GF-D8 (cell line): ENCODE measurements at regions not wholly inside any gene's neighbourhood (a gene's known extent, or its start where the extent isn't known, plus 50 kb on each side); places are given as distances from the start of the nearest gene placed in this dataset.
"Not testable (repeated sequence)": the region's sequence is repeated elsewhere in the genome, so short reads cannot be mapped to it uniquely, and the experiment has no call there.

Source experiments
- DNase-seq: peaks from one replicate; lab custom pipeline; 2025; lab: John Stamatoyannopoulos, UW

DNA sequence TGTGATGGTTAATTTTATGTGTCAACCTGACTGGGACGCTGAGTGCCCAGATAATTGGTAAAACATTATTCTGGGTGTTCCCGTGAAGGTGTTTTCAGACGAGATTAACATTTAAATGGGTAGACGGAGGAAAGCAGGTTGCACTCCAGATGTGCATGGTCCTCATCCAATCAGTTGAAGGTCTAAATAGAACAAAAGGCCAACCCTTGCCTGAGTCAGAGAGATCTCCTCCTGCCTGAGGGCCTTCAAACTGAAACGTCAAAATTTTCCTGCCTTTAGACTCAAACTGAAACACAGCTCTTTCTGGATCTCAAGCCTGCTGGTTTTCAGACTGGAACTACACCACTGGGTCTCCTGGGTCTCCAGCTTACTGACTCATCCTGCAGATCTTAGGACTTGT, 73.5 kb downstream of the NPIPA8 start:
- DNase-seq: not testable (repeated sequence)

DNA sequence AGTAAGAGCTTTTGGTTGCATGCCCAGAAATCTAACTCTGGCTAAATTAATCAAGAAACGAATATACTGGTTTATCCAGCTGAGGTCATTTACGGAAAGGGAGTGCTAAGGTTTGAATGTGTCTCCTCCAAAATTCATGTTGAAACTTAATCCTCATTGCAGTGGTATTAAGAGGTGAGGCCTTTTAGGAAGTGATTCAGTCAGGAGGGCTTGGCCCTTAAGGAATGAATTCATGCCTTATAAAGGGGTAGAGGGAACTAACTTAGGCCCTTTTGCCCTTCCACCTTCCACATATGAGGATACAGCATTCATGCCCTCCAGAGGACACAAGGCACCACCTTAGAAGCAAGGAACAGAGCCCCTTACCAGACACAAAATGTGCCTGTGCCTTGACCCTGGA, 74.7 kb downstream of the NPIPA8 start:
- DNase-seq: not testable (repeated sequence)

DNA sequence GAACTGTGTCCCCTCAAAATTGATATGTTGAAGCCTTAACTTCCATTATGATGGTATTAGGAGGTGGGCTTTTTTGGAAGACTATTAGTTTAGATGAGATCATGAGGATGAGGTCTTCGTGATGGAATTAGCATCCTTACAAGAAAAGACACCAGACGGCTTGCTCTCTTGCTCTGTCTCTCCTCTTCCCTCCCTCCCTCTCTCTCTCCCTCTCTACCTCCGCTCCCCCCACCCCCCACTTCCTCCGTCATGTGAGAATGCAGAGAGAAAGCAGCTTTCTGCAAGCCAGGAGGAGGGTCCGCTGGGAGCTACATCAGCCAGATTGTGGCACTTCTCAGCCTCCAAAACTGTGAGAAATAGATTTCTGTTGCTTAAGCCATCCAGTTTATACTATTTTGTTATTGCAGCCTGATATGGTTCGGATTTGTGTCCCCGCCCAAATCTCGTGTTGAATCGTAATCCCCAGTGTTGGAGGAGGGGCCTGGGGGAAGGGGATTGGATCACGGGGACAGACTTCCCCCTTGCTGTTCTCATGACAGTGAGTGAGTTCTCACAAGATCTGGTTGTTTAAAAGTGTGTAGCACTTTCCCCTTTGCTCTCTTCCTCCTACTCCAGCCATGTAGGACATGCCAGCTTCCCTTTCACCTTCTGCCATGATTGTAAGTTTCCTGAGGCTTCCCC, 76.9 kb downstream of the NPIPA8 start:
- DNase-seq: not testable (repeated sequence)

- DNase-seq: not testable (repeated sequence)
Measured at GRCh38 chr16:18252943-18253342, 83.6 kb downstream of the NPIPA8 start.

DNA sequence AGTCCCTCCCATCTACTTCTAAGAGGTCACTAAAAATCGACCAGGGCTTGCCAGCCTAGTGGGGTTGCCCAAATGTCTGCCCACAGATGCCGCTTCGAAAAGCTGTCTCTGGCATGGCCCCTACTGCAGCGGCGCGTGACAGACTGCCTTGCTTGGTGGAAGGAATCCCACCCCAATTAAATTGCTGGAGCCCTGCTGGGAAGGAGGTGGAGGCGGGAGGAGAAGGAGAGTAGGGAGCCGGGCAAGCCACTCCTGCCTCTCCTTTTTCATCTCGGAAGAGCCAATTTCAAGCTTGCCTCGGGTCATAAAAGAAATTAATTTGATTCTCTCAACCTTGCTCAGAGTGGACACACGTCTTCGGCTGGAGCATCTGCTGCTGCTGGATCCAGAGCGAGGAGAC, 106.0 kb downstream of the NPIPA8 start:
- not testable (repeated sequence) for DNase-seq

DNA sequence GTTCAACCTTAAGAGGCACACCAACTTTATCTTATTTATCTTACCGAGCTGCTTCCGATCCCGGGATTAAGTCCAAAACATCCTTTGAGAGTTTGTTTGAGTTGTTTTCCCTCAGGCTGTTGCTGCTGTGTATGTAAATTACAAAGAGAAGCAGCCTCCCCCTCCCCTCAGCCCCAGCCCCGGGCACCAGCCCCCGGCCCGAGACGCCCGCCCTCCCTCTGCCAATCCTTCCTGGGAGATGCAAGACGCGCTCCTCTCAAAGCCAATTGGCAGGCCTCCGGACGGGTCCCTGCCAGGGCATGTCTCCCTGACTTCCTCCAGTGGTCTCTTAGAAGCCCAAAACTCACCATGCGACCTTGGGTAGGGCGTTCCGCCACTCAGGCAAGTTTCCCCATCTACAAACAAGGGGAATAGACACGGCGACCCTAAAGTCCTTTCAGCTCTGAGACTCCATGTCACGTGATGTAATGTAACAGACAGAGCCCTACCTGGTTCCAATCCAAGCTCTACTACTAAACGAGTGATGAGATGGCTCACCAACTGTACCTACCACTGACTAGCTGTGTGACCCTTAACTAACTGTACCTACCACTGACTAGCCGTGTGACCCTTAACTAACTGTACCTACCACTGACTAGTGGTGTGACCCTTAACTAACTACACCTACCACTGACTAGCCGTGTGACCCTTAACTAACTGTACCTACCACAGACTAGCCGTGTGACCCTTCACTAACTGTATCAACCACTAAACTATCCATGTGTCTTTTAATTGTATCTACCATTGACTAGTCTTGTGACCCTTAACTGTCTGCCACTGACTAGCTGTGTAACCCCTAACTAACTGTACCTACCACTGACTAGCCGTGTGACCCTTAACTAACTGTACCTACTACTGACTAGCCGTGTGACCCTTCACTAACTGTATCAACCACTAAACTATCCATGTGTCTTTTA, 114.2 kb downstream of the NPIPA8 start:
- DNase-seq: not testable (repeated sequence)

- DNase-seq: not testable (repeated sequence)
Measured at GRCh38 chr16:18217741-18218140, 118.8 kb downstream of the NPIPA8 start.

GRCh38 chr16:18216814-18217213, 119.7 kb downstream of the NPIPA8 start:
- not testable (repeated sequence) for DNase-seq

DNA sequence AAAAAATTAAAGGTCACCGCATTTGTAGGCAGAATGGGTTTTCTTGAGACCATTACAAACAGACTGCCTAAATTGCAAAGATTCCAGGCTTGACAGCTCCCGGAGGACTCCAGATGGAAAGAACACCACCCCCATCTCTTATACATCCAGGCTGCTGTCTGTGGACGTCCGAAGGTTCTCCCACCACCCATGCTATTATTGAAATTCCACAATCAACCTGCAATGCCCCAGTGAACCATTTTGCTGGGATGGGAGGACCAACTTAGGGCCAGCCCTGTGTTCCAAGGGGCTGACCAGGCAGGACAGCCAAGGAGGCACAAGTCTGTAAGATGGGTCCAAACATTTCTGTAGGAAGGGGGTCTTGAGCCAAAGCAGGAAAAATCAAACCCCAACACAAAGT, 122.7 kb downstream of the NPIPA8 start:
- DNase-seq: not testable (repeated sequence)

DNA sequence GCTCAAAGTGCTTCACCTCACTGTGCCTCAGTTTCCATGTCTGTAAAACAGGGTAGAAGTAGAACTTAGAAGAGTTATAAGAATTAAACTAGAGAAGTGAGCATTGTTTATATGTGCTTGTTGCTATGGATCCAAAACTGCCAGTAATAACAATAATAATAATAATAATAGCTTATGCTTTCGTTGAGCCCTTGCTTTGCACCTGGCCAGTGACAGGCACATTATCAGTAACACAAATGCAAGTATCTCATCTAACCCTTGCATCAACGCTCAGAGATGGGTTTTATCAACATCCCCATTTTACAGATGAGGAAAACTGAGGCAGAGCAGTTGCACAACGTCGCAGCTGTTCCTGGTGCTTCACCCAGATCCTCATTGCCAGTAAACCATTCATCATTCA, 125.0 kb downstream of the NPIPA8 start:
- DNase-seq: not testable (repeated sequence)

GRCh38 chr16:18204786-18205185, 131.8 kb downstream of the NPIPA8 start:
- DNase-seq: not testable (repeated sequence)

DNA sequence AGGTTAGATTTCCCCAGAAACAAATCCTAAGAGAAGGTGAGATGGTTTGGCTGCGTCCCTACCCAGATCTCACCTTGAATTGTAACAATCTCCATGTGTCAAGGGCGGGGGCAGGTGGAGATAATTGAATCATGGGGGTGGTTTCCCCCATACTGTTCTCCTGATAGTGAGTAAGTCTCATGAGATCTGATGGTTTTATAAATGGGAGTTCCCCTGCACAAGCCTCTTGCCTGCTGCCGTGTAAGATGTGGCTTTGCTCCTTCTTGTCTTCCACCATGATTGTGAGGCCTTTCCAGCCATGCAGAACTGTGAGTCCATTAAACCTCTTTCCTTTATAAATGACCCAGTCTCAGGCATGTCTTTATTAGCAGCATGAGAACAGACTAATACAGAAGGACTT, 132.2 kb downstream of the NPIPA8 start:
- not testable (repeated sequence) for DNase-seq

DNA sequence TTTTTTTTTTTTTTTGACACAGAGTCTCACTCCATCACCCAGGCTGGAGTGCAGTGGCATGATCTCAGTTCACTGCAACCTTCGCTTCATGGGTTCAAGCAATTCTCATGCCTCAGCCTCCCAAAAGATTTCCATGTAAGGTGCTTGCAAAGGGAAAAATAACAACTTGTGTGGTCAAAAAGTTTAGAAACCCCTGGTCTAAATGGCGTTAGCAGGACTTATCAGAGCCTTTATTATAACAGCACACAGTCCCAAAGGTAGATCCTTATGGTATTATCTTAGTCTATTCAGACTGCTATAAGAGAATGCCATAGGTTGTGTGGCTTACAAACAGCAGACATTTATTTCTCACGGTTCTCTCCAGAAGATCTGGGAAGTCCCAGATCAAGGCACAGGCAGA, 135.0 kb downstream of the NPIPA8 start:
- not testable (repeated sequence) for DNase-seq

GRCh38 chr16:18192389-18192788, 144.1 kb downstream of the NPIPA8 start:
- not testable (repeated sequence) for DNase-seq

DNA sequence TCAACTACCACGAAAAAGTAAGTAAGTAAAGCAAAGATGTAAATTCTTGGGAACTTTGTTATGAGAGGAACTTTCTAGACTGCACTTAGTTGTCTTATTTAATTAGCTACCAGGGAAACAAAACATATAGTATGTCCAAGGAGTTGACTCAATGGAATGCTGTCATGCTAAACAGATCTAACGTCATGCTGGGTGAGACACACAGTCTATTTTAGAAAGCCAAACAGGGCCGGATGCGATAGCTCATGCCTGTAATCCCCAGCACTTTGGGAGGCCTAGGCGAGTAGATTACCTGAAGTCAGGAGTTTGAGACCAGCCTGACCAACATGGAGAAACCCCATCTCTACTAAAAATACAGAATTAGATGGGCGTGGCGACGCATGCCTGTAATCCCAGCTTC, 146.4 kb downstream of the NPIPA8 start:
- not testable (repeated sequence) for DNase-seq

DNA sequence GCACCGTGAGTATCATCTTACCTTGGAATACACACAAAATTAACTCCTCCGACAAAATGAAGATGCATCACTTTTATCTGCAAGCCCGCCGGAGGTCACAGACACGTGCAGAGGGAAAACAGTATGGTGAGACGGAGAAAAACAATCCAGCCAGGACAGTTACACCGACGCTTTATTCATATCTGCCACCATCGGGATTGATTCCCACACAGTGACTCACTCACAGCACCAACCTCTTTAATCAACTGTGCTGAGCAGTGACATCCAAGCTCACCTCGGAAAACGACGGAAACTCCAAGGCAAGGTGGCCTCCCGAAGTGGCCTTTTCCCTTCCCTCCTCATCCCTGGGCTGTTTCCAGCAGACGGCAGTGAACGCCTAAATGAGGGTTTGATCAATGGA, 151.8 kb downstream of the NPIPA8 start:
- DNase-seq: not testable (repeated sequence)

GRCh38 chr16:18181028-18181427, 155.5 kb downstream of the NPIPA8 start:
- DNase-seq: not testable (repeated sequence)

- DNase-seq: not testable (repeated sequence)
Measured at GRCh38 chr16:18173945-18174497, 162.5 kb downstream of the NPIPA8 start.

DNA sequence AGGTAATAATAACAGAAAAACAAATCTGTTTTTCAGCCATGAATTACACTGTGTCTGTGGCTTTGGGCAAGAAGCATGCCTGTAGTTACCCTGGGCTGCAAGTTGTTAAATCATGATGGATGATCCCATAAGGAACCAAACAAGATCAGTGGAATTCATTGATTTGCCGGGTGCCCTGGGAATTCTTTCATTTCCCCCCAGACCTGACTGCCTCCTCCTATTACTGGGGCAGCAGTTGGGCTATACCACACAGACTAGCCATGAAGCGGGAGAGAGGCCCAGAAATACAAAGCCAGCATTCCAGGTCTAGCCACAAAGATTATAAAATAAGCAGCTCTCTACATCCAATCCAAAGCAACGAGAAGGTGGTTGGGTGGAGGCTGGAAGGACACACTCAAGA, 174.2 kb downstream of the NPIPA8 start:
- DNase-seq: not testable (repeated sequence)

DNA sequence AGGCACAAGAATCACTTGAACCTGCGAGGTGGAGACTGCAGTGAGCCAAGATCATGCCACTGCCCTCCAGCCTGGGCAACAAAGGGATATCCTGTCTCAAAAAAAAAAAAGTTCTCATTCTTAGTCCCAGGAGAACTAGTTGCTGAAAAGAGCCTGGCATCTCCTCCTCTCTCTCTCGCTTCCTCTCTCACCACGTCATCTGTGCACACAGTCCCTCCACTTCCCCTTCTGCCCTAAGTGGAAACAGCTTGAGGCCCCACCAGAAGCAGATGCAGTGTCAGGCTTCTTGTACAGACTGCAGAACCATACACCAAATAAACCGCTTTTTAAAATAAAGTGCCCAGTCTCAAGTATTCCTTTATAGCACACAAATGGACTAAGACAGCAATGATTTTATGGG, 175.3 kb downstream of the NPIPA8 start:
- DNase-seq: not testable (repeated sequence)

GRCh38 chr16:18159185-18159584, 177.4 kb downstream of the NPIPA8 start:
- DNase-seq: not testable (repeated sequence)

DNA sequence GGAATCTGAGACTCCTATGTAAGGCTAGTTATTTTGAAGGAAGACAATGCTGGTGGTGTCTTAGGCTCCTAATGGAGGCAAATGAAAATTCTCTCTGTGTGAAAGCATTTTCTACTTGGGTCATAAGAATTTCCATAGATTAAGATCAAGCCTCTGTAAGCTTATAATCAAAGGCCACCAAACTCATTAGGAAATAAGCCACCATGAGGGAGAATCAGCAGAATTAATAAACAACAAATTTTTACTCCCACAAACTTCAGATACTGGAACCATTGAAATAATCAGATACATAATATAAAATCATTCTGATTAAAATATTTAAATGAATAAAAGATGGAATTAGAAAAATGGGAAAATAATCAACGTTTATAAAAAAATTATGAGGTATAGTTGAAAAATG, 178.7 kb downstream of the NPIPA8 start:
- DNase-seq: not testable (repeated sequence)

- not testable (repeated sequence) for DNase-seq
Measured at GRCh38 chr16:18152832-18153231, 183.7 kb downstream of the NPIPA8 start.
